Left lung (tissue), 4 donors: ENCODE measurements at regions not wholly inside any gene's neighbourhood (a gene's known extent, or its start where the extent isn't known, plus 50 kb on each side); places are given as distances from the start of the nearest gene placed in this dataset.

Experiments
- ATAC-seq: fragments of 200-7000 bp; cut with Tn5 transposase; one replicate; pipeline ENCODE4 v1.9.1; 2020; ENCODE audit warnings: moderate library complexity
- DNase-seq, 4 donors: peaks; one replicate each; pipeline ENCODE4 v3.0.0-alpha.2; 2013 to 2020
- H3K27ac ChIP-seq, 2 donors: fragments of 200-600 bp; sonication (generic) in 1 of 2; one replicate each; pipeline versions ENCODE4 v1.5.0 to v1.8.0; 2020 to 2021
- H3K27me3 ChIP-seq, 2 donors: fragments of 200-600 bp; sonication (generic) in 1 of 2; one replicate each; pipeline versions ENCODE4 v1.5.0 to v1.8.0; 2020 to 2021
- H3K36me3 ChIP-seq, 2 donors: fragments of 200-600 bp; sonication (generic) in 1 of 2; one replicate each; pipeline versions ENCODE4 v1.5.0 to v1.8.0; 2020 to 2021
- H3K4me1 ChIP-seq, 2 donors: fragments of 200-600 bp; one replicate each; pipeline ENCODE4 v1.8.0; 2021
- H3K4me3 ChIP-seq, 2 donors: fragments of 200-600 bp; sonication (generic) in 1 of 2; one replicate each; pipeline versions ENCODE4 v1.5.0 to v1.8.0; 2020 to 2021; ENCODE audit warnings: mild to moderate bottlenecking in 1 of 2
- H3K9me3 ChIP-seq, 2 donors: fragments of 200-600 bp; sonication (generic) in 1 of 2; one replicate each; pipeline versions ENCODE4 v1.5.0 to v1.8.0; 2020 to 2021
- intact Hi-C, 2 donors: fragments of 100-400 bp; cut with DNase I; formaldehyde crosslinking; loops; one replicate each; pipeline versions ENCODE4 v1.11.2 to v1.14.2; 2022
- TF ChIP-seq, protein P1 (sequence below), 2 donors: fragments of 200-600 bp; sonication (generic) in 1 of 2; IDR thresholded peaks; one replicate each; pipeline versions ENCODE4 v1.5.0 to v1.8.0; 2021; ENCODE audit warnings: antibody characterized with exemption in 2 of 2
- donor health status: DM: no; HTN: yes; CAD: no.
- donor health status: DM: no; HTN: no; CAD: no.

DNA sequence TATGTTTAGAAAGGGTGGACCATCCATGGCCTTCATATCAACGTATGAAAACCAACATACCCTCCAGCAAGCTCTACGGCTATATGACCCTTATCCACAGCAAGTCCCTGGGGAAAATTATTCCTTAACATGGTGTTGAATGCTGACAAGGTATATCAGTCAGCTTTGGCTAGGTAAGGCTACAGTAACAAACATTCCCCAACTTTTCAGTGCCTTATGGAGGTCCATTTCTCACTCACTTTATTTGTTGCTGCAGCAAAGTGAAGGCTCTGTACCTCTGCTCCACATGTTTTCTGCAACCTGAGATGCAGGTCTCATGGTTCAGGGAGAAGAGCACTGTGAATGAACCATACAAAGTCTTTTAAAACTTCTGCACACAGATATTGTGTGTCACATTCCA is 83.8 kb upstream of the TOX3 start:
- Histone ChIP-seq H3K36me3 (no peaks in the 10 kb centered on the region), H3K27ac (no peak overlapping the region), H3K27me3 (no peaks in the 10 kb centered on the region), H3K4me3 (no peak overlapping the region), H3K4me1 (no peaks in the 10 kb centered on the region), H3K9me3 (peaks cover 0 to 12% of the 10 kb centered on the region in 2 donors)
- DNase-seq, result no peak
- intact Hi-C loops, result no loop called here
- no peak for ATAC-seq
- TF ChIP-seq, protein P1, sequence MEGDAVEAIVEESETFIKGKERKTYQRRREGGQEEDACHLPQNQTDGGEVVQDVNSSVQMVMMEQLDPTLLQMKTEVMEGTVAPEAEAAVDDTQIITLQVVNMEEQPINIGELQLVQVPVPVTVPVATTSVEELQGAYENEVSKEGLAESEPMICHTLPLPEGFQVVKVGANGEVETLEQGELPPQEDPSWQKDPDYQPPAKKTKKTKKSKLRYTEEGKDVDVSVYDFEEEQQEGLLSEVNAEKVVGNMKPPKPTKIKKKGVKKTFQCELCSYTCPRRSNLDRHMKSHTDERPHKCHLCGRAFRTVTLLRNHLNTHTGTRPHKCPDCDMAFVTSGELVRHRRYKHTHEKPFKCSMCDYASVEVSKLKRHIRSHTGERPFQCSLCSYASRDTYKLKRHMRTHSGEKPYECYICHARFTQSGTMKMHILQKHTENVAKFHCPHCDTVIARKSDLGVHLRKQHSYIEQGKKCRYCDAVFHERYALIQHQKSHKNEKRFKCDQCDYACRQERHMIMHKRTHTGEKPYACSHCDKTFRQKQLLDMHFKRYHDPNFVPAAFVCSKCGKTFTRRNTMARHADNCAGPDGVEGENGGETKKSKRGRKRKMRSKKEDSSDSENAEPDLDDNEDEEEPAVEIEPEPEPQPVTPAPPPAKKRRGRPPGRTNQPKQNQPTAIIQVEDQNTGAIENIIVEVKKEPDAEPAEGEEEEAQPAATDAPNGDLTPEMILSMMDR (IDR thresholded peaks at IDR 0.05), result no peak

DNA sequence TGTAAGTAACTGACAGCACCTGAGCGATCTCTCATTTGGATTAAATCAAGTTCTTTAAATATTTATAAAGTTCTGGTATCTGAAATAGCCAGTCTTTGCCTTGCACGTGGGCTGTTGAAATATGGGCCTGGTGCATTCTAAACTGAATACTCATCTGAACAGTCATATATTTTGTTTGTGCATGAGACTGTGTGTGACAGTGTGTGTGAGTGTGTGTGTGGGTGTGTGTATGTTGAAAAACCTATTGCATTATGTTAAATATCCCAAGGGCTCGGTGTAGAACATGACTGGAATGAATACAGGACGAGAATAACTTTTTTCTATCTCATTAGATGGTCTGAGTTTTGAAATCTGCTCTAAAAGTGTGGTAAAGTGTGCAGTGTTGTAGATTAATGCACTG is 82.4 kb upstream of the TOX3 start:
- TF ChIP-seq, protein P1 (IDR thresholded peaks at IDR 0.05), result no peak
- ATAC-seq, result no peak
- DNase-seq, result no peak
- intact Hi-C loops, result no loop called here
- Histone ChIP-seq H3K27me3 (no peaks in the 10 kb centered on the region), H3K4me3 (no peak overlapping the region), H3K36me3 (no peaks in the 10 kb centered on the region), H3K9me3 (peaks cover 0 to 6% of the 10 kb centered on the region in 2 donors), H3K4me1 (no peaks in the 10 kb centered on the region), H3K27ac (no peak overlapping the region)

DNA sequence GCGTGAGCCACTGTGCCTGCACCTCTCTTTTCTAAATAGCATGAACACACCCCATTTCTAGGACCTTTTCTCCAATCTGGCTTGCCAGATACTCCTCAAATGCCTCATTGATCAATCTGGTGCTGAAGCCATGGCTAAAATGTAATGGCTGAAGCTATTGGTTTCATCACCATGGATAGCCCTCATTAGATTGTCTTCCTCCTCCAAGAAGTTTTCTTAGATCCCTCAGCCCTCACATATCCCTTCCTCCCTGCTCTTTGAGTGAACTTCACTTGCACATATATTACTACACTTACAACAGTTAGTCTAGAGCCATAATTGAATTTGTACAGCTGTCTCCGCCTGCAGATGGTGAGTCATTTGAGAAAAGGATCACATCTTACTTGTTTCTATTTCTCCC is 77.9 kb upstream of the TOX3 start:
- intact Hi-C loops, result no loop called here
- H3K4me1 ChIP-seq, result no peaks in the 10 kb centered on the region
- TF ChIP-seq, protein P1 (IDR thresholded peaks at IDR 0.05), result no peak

DNA sequence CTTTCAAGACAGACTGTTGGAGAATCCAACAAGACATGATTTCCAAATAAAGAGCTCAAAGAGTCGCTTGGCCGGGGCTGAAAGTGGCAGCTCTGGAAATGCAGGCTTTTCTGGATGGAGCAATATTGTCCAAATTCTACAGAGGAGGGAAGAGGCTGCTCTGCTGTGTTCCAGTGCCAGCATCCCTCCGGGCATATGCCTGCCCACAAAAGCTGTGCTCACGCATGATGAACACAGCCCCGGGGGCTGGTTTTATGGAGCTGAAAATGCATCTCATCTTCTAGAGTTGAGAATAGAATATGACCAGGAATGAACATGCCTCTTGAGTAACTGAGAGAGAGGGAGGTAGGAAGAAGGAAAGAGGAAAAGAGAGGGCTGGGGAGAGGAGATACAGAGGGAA is 74.7 kb upstream of the TOX3 start:
- TF ChIP-seq, protein P1 (IDR thresholded peaks at IDR 0.05), result no peak
- intact Hi-C loops, result no loop called here

More for the DNA sequence above, 77.9 kb upstream of the TOX3 start:
- no peak overlapping the region for H3K27ac ChIP-seq
- H3K36me3 ChIP-seq, result no peaks in the 10 kb centered on the region
- no peak overlapping the region for H3K4me3 ChIP-seq
- DNase-seq (no peak), ATAC-seq (no peak)
- no peaks in the 10 kb centered on the region for H3K27me3 ChIP-seq
- H3K9me3 ChIP-seq, result no peaks in the 10 kb centered on the region

DNA sequence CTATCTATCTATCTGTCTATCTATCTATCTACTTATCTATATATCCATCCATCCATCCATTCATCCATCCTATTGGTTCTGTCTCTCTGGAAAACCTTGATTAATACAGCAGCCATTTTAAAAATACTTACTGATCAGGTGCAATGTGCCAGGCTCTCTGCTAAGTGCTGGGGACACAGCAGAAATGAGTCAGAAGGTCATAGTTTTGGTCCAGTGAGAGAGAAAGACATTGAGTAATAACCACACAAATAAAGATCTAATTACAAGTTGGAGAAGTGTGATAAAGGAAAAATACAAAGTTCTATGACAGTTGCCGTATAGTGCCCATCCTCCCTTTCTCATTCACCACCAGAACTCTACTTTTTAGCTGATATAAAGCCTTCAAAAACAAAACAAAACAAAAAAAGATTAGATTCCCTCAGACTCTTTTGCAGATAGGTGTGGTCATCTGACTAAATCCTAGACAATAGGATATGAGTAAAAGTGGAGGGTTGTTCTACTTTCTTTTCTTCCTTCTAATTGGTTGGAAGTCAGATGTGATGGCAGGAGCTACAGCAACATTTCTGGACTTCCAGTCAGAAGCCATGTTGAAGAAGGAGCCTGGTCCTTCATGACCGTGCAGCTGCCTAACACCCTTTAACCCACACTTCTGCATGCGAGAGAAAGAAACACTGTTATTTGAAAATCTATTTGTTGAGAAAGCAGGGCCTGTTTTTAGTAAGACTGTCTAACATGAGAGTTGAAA is 72.0 kb upstream of the TOX3 start:
- Histone ChIP-seq H3K4me1 (no peaks in the 10 kb centered on the region), H3K9me3 (peaks cover 0 to 4% of the 10 kb centered on the region in 2 donors), H3K27ac (no peak overlapping the region), H3K36me3 (no peaks in the 10 kb centered on the region), H3K27me3 (no peaks in the 10 kb centered on the region), H3K4me3 (no peak overlapping the region)
- intact Hi-C loops, result no loop called here
- no peak for ATAC-seq
- TF ChIP-seq, protein P1 (IDR thresholded peaks at IDR 0.05), result no peak
- no peak for DNase-seq

More for the DNA sequence above, 74.7 kb upstream of the TOX3 start:
- no peaks in the 10 kb centered on the region for H3K36me3 ChIP-seq
- H3K27ac ChIP-seq, result no peak overlapping the region
- ATAC-seq (no peak), DNase-seq (no peak)
- H3K4me3 ChIP-seq, result no peak overlapping the region
- peaks cover 0 to 4% of the 10 kb centered on the region in 2 donors for H3K9me3 ChIP-seq
- no peaks in the 10 kb centered on the region for H3K4me1 ChIP-seq
- no peaks in the 10 kb centered on the region for H3K27me3 ChIP-seq
